ENCODE measurements at regions not wholly inside any gene's neighbourhood (a gene's known extent, or its start where the extent isn't known, plus 50 kb on each side); places are given as distances from the start of the nearest gene placed in this dataset.
"Not testable (repeated sequence)": the region's sequence is repeated elsewhere in the genome, so short reads cannot be mapped to it uniquely, and the experiment has no call there.

GRCh38 chr5:128782446-128782845, 182.8 kb upstream of the SLC27A6 start:
- DNase-seq (ENCODE audit: low read depth in 2 of 3, low spot score in 2 of 3): no peak

GRCh38 chr5:128784726-128785125, 180.6 kb upstream of the SLC27A6 start:
- no peak for DNase-seq (ENCODE audit: low read depth in 2 of 3, low spot score in 2 of 3)

GRCh38 chr5:128791312-128791711, 174.0 kb upstream of the SLC27A6 start:
- no peak for DNase-seq (ENCODE audit: low read depth in 2 of 3, low spot score in 2 of 3)

- DNase-seq (ENCODE audit: low read depth in 2 of 3, low spot score in 2 of 3): no peak
Observed at GRCh38 chr5:128796506-128796905, 168.8 kb upstream of the SLC27A6 start.

GRCh38 chr5:128798871-128799270, 166.4 kb upstream of the SLC27A6 start:
- DNase-seq (ENCODE audit: low read depth in 2 of 3, low spot score in 2 of 3): no peak

GRCh38 chr5:128799945-128800344, 165.3 kb upstream of the SLC27A6 start:
- no peak for DNase-seq (ENCODE audit: low read depth in 2 of 3, low spot score in 2 of 3)

DNA sequence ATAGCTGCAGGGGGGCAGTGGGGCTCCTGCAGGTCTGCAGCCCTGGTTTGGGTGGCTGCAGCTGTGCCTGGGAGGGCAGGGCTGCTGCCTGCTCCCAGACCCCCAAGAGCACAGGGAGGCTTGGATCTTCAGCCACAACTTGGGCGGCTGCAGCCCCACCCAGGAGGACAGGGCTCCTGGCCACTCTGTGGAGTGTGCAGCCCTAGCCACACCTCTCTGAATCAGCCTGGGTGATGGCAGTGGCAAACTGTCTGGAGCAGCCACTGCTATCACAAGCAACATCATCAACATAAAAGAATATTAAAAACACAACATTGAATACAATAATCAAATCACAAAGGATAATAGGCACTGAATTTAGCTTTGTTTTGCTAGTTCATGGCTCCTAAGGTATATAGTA, 164.9 kb upstream of the SLC27A6 start:
- no peak for DNase-seq (ENCODE audit: low read depth in 2 of 3, low spot score in 2 of 3)

- no peak for DNase-seq (ENCODE audit: low read depth in 2 of 3, low spot score in 2 of 3)
Observed at GRCh38 chr5:128813317-128814070, 151.8 kb upstream of the SLC27A6 start.

GRCh38 chr5:128815201-128815600, 150.1 kb upstream of the SLC27A6 start:
- no peak for DNase-seq (ENCODE audit: low read depth in 2 of 3, low spot score in 2 of 3)

DNA sequence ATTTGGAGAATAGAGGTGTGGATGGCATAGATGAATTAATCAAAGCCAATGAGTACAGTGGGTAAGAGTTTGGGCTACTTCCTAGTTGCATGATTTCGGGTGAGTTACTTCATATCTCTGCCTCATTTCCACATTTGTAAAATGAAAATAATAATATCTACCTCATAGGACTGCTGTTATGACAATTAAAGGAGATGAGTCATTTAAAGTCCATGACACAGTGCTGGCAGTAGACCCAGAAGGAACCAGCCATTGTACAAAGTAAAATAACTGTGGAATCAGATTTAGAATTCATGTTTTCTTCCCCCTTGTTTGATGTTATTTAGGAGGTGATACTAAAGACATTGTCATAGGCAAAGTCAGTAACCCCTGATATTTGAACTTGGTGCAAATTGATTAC, 139.5 kb upstream of the SLC27A6 start:
- no peak for DNase-seq (ENCODE audit: low read depth in 2 of 3, low spot score in 2 of 3)

GRCh38 chr5:128826275-128826674, 139.0 kb upstream of the SLC27A6 start:
- no peak for DNase-seq (ENCODE audit: low read depth in 2 of 3, low spot score in 2 of 3)

DNA sequence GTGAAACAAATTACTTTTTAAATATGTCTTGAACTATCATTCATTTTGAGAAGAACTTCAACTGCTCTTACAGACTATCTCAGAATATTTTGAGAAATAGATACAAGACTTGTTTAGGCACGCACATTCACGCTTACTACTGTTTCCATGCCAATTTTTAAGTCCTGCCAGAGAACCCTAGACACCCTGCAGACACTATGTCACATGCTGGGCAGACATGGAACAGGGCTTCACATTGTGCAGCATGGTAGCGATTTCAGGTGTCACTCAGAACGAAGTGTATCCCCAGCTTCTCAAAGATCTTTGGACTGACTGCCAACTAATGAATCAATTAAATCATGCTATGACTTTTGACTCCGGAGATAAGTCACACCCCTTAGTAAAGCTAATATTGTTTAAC, 128.7 kb upstream of the SLC27A6 start:
- no peak for DNase-seq (ENCODE audit: low read depth in 2 of 3, low spot score in 2 of 3)

GRCh38 chr5:128838623-128839022, 126.7 kb upstream of the SLC27A6 start:
- no peak for DNase-seq (ENCODE audit: low read depth in 2 of 3, low spot score in 2 of 3)

DNA sequence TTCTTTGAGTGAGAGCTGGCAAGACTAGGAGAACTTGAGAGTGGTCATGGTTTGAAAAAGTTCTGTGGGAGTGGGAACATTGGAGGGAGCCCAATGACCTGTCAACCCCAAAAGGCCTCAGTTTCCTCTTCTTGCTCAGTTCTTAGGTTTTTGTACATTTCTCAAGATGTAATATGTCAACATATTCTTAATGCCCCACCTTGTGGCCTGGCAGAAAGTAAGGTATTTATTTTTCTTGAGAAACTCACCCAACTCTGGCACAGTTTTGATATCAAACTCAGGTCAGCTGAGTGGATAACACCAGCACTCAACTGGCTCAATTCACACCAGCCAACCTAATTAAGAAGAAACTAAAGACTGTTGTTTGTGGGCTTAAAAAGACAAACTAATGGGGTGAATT, 123.0 kb upstream of the SLC27A6 start:
- DNase-seq (ENCODE audit: low read depth in 2 of 3, low spot score in 2 of 3): no peak

DNA sequence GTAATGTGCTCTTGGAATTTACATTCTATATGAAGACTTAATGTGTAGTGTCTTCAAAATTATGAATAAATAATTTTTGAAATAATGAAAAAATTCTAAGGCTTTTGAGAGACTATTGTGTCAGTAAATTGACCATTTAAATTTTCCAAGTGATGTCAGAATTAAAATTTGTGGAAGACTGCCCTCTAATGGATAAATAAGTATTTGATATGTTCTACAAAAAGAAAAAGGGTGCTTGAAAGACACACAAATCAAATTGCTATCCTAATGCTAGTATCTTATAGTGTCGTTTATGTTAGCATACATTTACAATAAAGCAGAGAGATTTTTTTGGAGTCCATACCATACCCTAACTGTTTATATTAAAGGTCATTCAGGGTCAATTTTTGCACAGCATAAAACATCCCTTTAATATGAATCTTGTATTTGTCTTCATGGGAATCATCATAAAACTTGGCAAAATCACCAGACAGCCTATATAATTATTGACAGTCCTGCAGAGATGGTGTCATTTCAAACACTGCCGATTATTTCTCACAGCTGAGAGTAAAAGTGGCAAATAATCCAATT, 120.8 kb upstream of the SLC27A6 start:
- peak in 2 of 3 donors; percentile 1 to 14 for DNase-seq (ENCODE audit: low read depth in 2 of 3, low spot score in 2 of 3)

GRCh38 chr5:128850049-128850448, 115.2 kb upstream of the SLC27A6 start:
- no peak for DNase-seq (ENCODE audit: low read depth in 2 of 3, low spot score in 2 of 3)

DNA sequence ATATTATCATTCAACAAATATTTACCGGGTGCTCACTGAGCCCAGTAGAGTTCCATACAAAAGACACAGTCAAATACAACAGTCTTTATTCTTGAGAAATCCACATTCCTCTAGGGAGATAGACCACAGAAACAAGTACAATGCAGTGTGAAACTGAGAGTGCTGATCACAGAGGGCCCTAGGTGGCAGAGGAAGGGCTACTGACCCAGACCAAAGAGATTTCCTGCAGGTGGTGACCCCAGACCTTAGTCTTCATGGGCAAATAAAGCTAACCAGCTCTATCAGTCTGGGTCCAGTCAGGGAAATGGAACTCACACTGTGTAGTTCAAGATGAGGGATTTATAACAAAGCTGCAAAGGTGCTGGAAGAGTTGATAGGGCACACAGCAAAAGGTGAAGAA, 110.4 kb upstream of the SLC27A6 start:
- DNase-seq (ENCODE audit: low read depth in 2 of 3, low spot score in 2 of 3): no peak

- DNase-seq (ENCODE audit: low read depth in 2 of 3, low spot score in 2 of 3): no peak
Observed at GRCh38 chr5:128857076-128857677, 108.1 kb upstream of the SLC27A6 start.

DNA sequence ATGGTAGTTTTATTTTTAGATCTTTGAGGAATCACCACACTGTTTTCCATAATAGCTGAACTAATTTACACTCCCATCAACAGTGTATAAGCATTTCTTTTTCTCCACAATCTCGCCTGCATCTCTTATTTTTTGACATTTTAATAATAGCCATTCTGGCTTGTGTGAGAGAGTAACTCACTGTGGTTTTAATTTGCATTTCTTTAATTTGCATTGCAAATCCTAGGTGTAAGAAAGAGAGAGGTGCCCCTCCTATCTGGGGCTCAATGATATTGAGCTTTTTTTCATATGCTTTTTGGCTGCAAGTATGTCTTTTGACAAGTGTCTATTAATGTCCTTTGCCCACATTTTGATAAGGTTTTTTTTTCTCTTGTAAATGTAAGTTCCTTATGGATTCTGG, 106.3 kb upstream of the SLC27A6 start:
- DNase-seq (ENCODE audit: low read depth in 2 of 3, low spot score in 2 of 3): no peak

GRCh38 chr5:128861155-128861554, 104.1 kb upstream of the SLC27A6 start:
- not testable (repeated sequence) for DNase-seq (ENCODE audit: low read depth in 2 of 3, low spot score in 2 of 3)

DNA sequence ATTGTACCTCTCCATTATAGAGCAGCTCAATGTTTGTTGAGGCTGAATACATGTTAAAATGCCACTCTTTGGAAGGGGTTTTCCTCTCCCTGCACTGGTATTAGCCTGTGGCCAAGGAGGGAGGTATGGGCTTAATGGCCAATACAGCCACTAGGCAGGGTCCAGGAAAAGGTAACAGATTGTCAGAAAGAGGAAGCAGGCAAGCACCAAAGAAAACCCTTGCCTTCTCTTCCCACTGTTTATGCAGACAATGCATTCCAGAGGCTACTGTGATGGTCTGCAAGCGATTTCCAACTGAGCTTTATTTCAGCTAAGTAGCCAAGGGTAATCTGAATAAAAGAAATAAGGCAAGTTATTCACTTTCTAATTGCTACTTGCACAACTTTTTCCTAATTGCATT, 95.3 kb upstream of the SLC27A6 start:
- DNase-seq (ENCODE audit: low read depth in 2 of 3, low spot score in 2 of 3): no peak

DNA sequence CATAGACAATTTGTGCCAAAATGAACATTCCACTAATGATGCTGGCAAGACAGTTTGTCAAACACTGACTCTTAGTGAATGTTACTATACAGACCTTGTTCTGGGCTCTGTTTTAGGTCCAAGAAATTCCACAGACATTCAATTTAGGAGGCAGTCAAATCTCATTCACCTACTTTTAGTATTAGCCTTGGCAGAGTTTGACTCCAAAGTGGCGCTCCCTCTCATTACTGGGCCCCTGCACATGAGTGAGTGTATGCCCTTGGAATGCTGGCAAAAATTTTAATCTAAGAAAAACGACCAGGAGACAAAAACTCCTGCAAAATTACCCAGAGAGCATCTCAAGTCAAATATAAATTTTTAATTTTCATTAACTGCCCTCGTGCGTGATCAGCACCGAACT, 94.9 kb upstream of the SLC27A6 start:
- DNase-seq (ENCODE audit: low read depth in 2 of 3, low spot score in 2 of 3): no peak

All from hematopoietic multipotent progenitor cell (in vitro differentiated cells).